Adrenal gland (tissue), 5 donors: ENCODE measurements at regions not wholly inside any gene's neighbourhood (a gene's known extent, or its start where the extent isn't known, plus 50 kb on each side); places are given as distances from the start of the nearest gene placed in this dataset.

Source experiments
- CTCF ChIP-seq, 6 experiments: fragments of 450-650 bp in 4 of 6; fragments of 200-600 bp in 2 of 6; sonication (generic) in 1 of 6; IDR thresholded peaks; 1 replicate in 5 of 6; 2 replicates in 1 of 6; pipeline versions ENCODE4 v1.5.1 to v1.8.0; 2016 to 2021; ENCODE audit warnings: antibody characterized with exemption in 6 of 6, mild to moderate bottlenecking in 2 of 6, moderate library complexity in 1 of 6
- POLR2A ChIP-seq, 2 donors: fragments of 450-650 bp; IDR thresholded peaks; one replicate each; pipeline ENCODE4 v1.6.1; 2017; ENCODE audit warnings: antibody characterized with exemption in 2 of 2, mild to moderate bottlenecking in 2 of 2, moderate library complexity in 1 of 2
- donor health status: DM: no; HTN: no; CAD: no.

- TF ChIP-seq CTCF (IDR thresholded peaks at IDR 0.05) (no peak), POLR2A (IDR thresholded peaks at IDR 0.05) (no peak)
These were observed 84.4 kb upstream of the CNEP1R1 start for GRCh38 chr16:49940464-49941224.
